ENCODE measurements at regions not wholly inside any gene's neighbourhood (a gene's known extent, or its start where the extent isn't known, plus 50 kb on each side); places are given as distances from the start of the nearest gene placed in this dataset.

GRCh38 chr4:53935780-53936179 lies 128.6 kb downstream of the CHIC2 start:
- TF ChIP-seq POLR2AphosphoS5 (IDR thresholded peaks at IDR 0.05) (no peak), POLR2A (IDR thresholded peaks at IDR 0.05) (no peak)
